Psoas muscle (tissue), 7 donors: ENCODE measurements at regions not wholly inside any gene's neighbourhood (a gene's known extent, or its start where the extent isn't known, plus 50 kb on each side); places are given as distances from the start of the nearest gene placed in this dataset.

Experiments
- ATAC-seq, 4 donors: fragments of 200-7000 bp; cut with Tn5 transposase; one replicate each; pipeline ENCODE4 v1.9.1; 2020; ENCODE audit warnings: moderate library complexity in 3 of 4, mild to moderate bottlenecking in 2 of 4
- DNase-seq, 2 donors: peaks; one replicate each; pipeline ENCODE4 v3.0.0-alpha.2; 2020
- H3K27ac ChIP-seq: fragments of 200-600 bp; one replicate; pipeline ENCODE4 v1.8.0; 2022
- H3K27me3 ChIP-seq, 3 donors: fragments of 200-600 bp in 1 of 3; one replicate each; pipeline versions ENCODE4 v1.6.1 to v1.8.0; 2013 to 2022; ENCODE audit warnings: low read length in 2 of 3, mild to moderate bottlenecking in 2 of 3, moderate library complexity in 1 of 3; ENCODE audit not compliant: insufficient read depth in 3 of 3
- H3K36me3 ChIP-seq, 2 donors: fragments of 200-600 bp in 1 of 2; one replicate each; pipeline versions ENCODE4 v1.6.1 to v1.8.0; 2013 to 2022; ENCODE audit warnings: low read depth in 1 of 2, mild to moderate bottlenecking in 1 of 2, moderate library complexity in 1 of 2; ENCODE audit not compliant: insufficient read depth in 1 of 2
- H3K4me1 ChIP-seq: fragments of 200-600 bp; one replicate; pipeline ENCODE4 v1.8.0; 2022
- H3K4me3 ChIP-seq: fragments of 200-600 bp; one replicate; pipeline ENCODE4 v1.8.0; 2022; ENCODE audit warnings: mild to moderate bottlenecking
- H3K9me3 ChIP-seq: fragments of 200-600 bp; one replicate; pipeline ENCODE4 v1.8.0; 2022
- CTCF ChIP-seq: fragments of 200-600 bp; IDR thresholded peaks from one replicate; pipeline ENCODE4 v1.8.0; 2022; ENCODE audit warnings: antibody characterized with exemption
- WGBS, 3 donors: extraction: QIAGEN DNeasy Blood & Tissue Kit; methylation state at CpG; one replicate each; pipeline versions ENCODE4 v1.1.6 to v1.1.7; 2013; 5-methylcytosine and 5-hydroxymethylcytosine counted together
- intact Hi-C, 2 donors: fragments of 100-400 bp; cut with DNase I; formaldehyde crosslinking; loops; one replicate each; pipeline versions ENCODE4 v1.11.0 to v1.14.2; 2022
- donor health status: healthy with polysubstance abuse.
- donor health status: DM: no; HTN: no; CAD: no; lungs with moderate emphysema.
- donor health status: Bipolar disorder and iron deficiency.
- donor health status: healthy.
- donor health status: DM: yes; HTN: yes; CAD: no.
- donor health status: DM: no; HTN: no; CAD: no.
- donor health status: DM: yes; HTN: yes; CAD: no.

GRCh38 chr3:165378761-165379160, 182.6 kb upstream of the SLITRK3 start:
- TF ChIP-seq CTCF = no peak
- intact Hi-C loops = no loop called here
- H3K27ac ChIP-seq = no peak overlapping the region
- H3K4me1 ChIP-seq = no peaks in the 10 kb centered on the region
- H3K27me3 ChIP-seq = no peaks in the 10 kb centered on the region
- ATAC-seq (no peak), DNase-seq (no peak)
- H3K36me3 ChIP-seq = no peaks in the 10 kb centered on the region
- H3K9me3 ChIP-seq = no peaks in the 10 kb centered on the region
- 31 to 50% (median 44%) methylated on average over 2 of the region's 2 CpGs for WGBS, 3 donors
- no peak overlapping the region for H3K4me3 ChIP-seq

- ATAC-seq (no peak), DNase-seq (no peak)
- no peaks in the 10 kb centered on the region for H3K9me3 ChIP-seq
- H3K27ac ChIP-seq = no peak overlapping the region
- no peak for TF ChIP-seq CTCF
- intact Hi-C loops = no loop called here
- 55 to 60% (median 59%) methylated on average over 3 of the region's 3 CpGs for WGBS, 3 donors
- no peaks in the 10 kb centered on the region for H3K27me3 ChIP-seq
- no peaks in the 10 kb centered on the region for H3K36me3 ChIP-seq
- no peak overlapping the region for H3K4me3 ChIP-seq
- H3K4me1 ChIP-seq = no peaks in the 10 kb centered on the region
These were observed 162.8 kb upstream of the SLITRK3 start for GRCh38 chr3:165359005-165359404.

GRCh38 chr3:165355316-165355715, 159.1 kb upstream of the SLITRK3 start:
- no peak overlapping the region for H3K4me3 ChIP-seq
- no peaks in the 10 kb centered on the region for H3K4me1 ChIP-seq
- intact Hi-C loops = no loop called here
- H3K36me3 ChIP-seq = no peaks in the 10 kb centered on the region
- DNase-seq = no peak
- no peak overlapping the region for H3K27ac ChIP-seq
- 89 to 90% (median 90%) methylated on average over 5 of the region's 5 CpGs for WGBS, 3 donors
- H3K9me3 ChIP-seq = no peaks in the 10 kb centered on the region
- no peaks in the 10 kb centered on the region for H3K27me3 ChIP-seq
- ATAC-seq = no peak
- TF ChIP-seq CTCF = no peak

- no peaks in the 10 kb centered on the region for H3K36me3 ChIP-seq
- H3K4me1 ChIP-seq = no peaks in the 10 kb centered on the region
- H3K4me3 ChIP-seq = no peak overlapping the region
- no peaks in the 10 kb centered on the region for H3K9me3 ChIP-seq
- WGBS, 3 donors = 71 to 76% (median 76%) methylated on average over 4 of the region's 4 CpGs
- DNase-seq = no peak
- ATAC-seq = no peak
- no peaks in the 10 kb centered on the region for H3K27me3 ChIP-seq
- no peak overlapping the region for H3K27ac ChIP-seq
- no peak for TF ChIP-seq CTCF
- intact Hi-C loops = no loop called here
These were observed 151.3 kb upstream of the SLITRK3 start for GRCh38 chr3:165347526-165347925.

GRCh38 chr3:165346503-165346902, 150.3 kb upstream of the SLITRK3 start:
- no peaks in the 10 kb centered on the region for H3K27me3 ChIP-seq
- intact Hi-C loops = no loop called here
- no peak overlapping the region for H3K4me3 ChIP-seq
- no peaks in the 10 kb centered on the region for H3K4me1 ChIP-seq
- DNase-seq (no peak), ATAC-seq (no peak)
- H3K36me3 ChIP-seq = no peaks in the 10 kb centered on the region
- no peaks in the 10 kb centered on the region for H3K9me3 ChIP-seq
- 76 to 84% (median 80%) methylated on average over 4 of the region's 4 CpGs for WGBS, 3 donors
- no peak overlapping the region for H3K27ac ChIP-seq
- no peak for TF ChIP-seq CTCF
